ENCODE measurements at regions not wholly inside any gene's neighbourhood (a gene's known extent, or its start where the extent isn't known, plus 50 kb on each side); places are given as distances from the start of the nearest gene placed in this dataset.
"Not testable (repeated sequence)": the region's sequence is repeated elsewhere in the genome, so short reads cannot be mapped to it uniquely, and the experiment has no call there.

GRCh38 chr14:82009993-82010392 lies 476.3 kb upstream of the SEL1L start:
- no peak overlapping the region for H3K4me3 ChIP-seq (ENCODE audit: low read depth, low read length)
- TF ChIP-seq CTCF (IDR thresholded peaks at IDR 0.05; ENCODE audit: control insufficient read depth, extremely low read depth, insufficient read depth), result no peak
- DNase-seq (ENCODE audit: low read depth), result no peak

GRCh38 chr14:82011460-82011859 lies 477.8 kb upstream of the SEL1L start:
- DNase-seq (ENCODE audit: low read depth), result no peak
- no peak overlapping the region for H3K4me3 ChIP-seq (ENCODE audit: low read depth, low read length)
- TF ChIP-seq CTCF (IDR thresholded peaks at IDR 0.05; ENCODE audit: control insufficient read depth, extremely low read depth, insufficient read depth), result no peak

GRCh38 chr14:82029038-82029437 lies 495.4 kb upstream of the SEL1L start:
- TF ChIP-seq CTCF (IDR thresholded peaks at IDR 0.05; ENCODE audit: control insufficient read depth, extremely low read depth, insufficient read depth), result no peak
- H3K4me3 ChIP-seq (ENCODE audit: low read depth, low read length), result no peak overlapping the region
- DNase-seq (ENCODE audit: low read depth), result no peak

- no peak for DNase-seq (ENCODE audit: low read depth)
- TF ChIP-seq CTCF (IDR thresholded peaks at IDR 0.05; ENCODE audit: control insufficient read depth, extremely low read depth, insufficient read depth), result no peak
Measured at GRCh38 chr14:82035397-82035796, 501.7 kb upstream of the SEL1L start.

GRCh38 chr14:82038066-82038465 lies 504.4 kb upstream of the SEL1L start:
- H3K4me3 ChIP-seq (ENCODE audit: low read depth, low read length); DNase-seq (ENCODE audit: low read depth): not testable (repeated sequence)

More at GRCh38 chr14:82035397-82035796, 501.7 kb upstream of the SEL1L start:
- H3K4me3 ChIP-seq (ENCODE audit: low read depth, low read length), result no peak overlapping the region

GRCh38 chr14:82045339-82045738 lies 511.7 kb upstream of the SEL1L start:
- DNase-seq (ENCODE audit: low read depth), result no peak
- TF ChIP-seq CTCF (IDR thresholded peaks at IDR 0.05; ENCODE audit: control insufficient read depth, extremely low read depth, insufficient read depth), result no peak
- H3K4me3 ChIP-seq (ENCODE audit: low read depth, low read length), result no peak overlapping the region

- no peak for TF ChIP-seq CTCF (IDR thresholded peaks at IDR 0.05; ENCODE audit: control insufficient read depth, extremely low read depth, insufficient read depth)
- no peak for DNase-seq (ENCODE audit: low read depth)
- no peak overlapping the region for H3K4me3 ChIP-seq (ENCODE audit: low read depth, low read length)
Measured at GRCh38 chr14:82046512-82047226, 513.0 kb upstream of the SEL1L start.

Data from LNCaP clone FGC (cell line).